Right atrium auricular region (tissue), 2 donors: ENCODE measurements at regions not wholly inside any gene's neighbourhood (a gene's known extent, or its start where the extent isn't known, plus 50 kb on each side); places are given as distances from the start of the nearest gene placed in this dataset.

ENCODE experiments used
- DNase-seq: peaks from one replicate; pipeline ENCODE4 v3.0.0-alpha.2; 2019; ENCODE audit warnings: low spot score
- H3K27ac ChIP-seq, 2 donors: fragments of 200-600 bp; sonication (generic); 1 replicate in 1 of 2; 2 replicates in 1 of 2; pipeline ENCODE4 v1.5.1; 2016 to 2019
- H3K27me3 ChIP-seq, 2 donors: fragments of 200-600 bp; sonication (generic); one replicate each; pipeline versions ENCODE4 v1.5.1 to v1.6.0; 2017 to 2019
- H3K36me3 ChIP-seq: fragments of 200-600 bp; sonication (generic); one replicate; pipeline ENCODE4 v1.5.1; 2016
- H3K4me1 ChIP-seq, 2 donors: fragments of 200-600 bp; sonication (generic); one replicate each; pipeline versions ENCODE4 v1.5.1 to v1.6.0; 2017 to 2019
- H3K4me3 ChIP-seq, 2 donors: fragments of 200-600 bp; sonication (generic); 1 replicate in 1 of 2; 2 replicates in 1 of 2; pipeline ENCODE4 v1.5.1; 2017 to 2019; ENCODE audit warnings: mild to moderate bottlenecking in 1 of 2, moderate library complexity in 1 of 2
- H3K9me3 ChIP-seq, 2 donors: fragments of 200-600 bp; sonication (generic); one replicate each; pipeline ENCODE4 v1.5.1; 2019
- CTCF ChIP-seq, 2 donors: fragments of 200-600 bp; sonication (generic); IDR thresholded peaks; one replicate each; pipeline ENCODE4 v1.5.1; 2019; ENCODE audit warnings: antibody characterized with exemption in 2 of 2

GRCh38 chr9:11868795-11869194 is 824.4 kb upstream of the TYRP1 start:
- H3K9me3 ChIP-seq, result no peaks in the 10 kb centered on the region
- no peaks in the 10 kb centered on the region for H3K27me3 ChIP-seq
- H3K27ac ChIP-seq, result no peak overlapping the region
- DNase-seq, result no peak
- H3K36me3 ChIP-seq, result no peaks in the 10 kb centered on the region
- no peak overlapping the region for H3K4me3 ChIP-seq
- no peak for TF ChIP-seq CTCF (IDR thresholded peaks at IDR 0.05)
- no peaks in the 10 kb centered on the region for H3K4me1 ChIP-seq

GRCh38 chr9:11871852-11872251 is 821.3 kb upstream of the TYRP1 start:
- Histone ChIP-seq H3K27ac (no peak overlapping the region), H3K27me3 (no peaks in the 10 kb centered on the region), H3K36me3 (no peaks in the 10 kb centered on the region), H3K9me3 (no peaks in the 10 kb centered on the region), H3K4me1 (no peaks in the 10 kb centered on the region), H3K4me3 (no peak overlapping the region)
- DNase-seq, result no peak
- TF ChIP-seq CTCF (IDR thresholded peaks at IDR 0.05), result no peak

DNA sequence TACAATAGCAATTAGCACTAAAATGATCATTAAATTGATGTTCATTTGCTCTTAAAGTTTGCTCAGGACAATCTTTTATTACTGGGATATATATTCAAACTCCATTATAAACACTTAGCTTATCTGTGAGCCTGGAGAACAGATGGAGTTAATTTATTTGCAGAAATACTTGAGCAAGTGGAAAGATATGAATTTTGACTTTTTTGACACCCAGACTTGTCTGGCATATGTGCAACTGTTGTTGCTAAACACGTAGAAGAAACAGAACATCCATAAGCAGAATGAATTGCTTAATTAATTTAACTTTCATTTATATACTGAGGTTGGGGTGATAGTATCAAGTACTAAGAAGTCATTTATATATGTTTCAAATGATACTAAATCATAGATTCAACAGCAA is 820.7 kb upstream of the TYRP1 start:
- no peaks in the 10 kb centered on the region for H3K36me3 ChIP-seq
- no peaks in the 10 kb centered on the region for H3K4me1 ChIP-seq
- no peak overlapping the region for H3K27ac ChIP-seq
- H3K9me3 ChIP-seq, result no peaks in the 10 kb centered on the region
- no peaks in the 10 kb centered on the region for H3K27me3 ChIP-seq
- no peak for TF ChIP-seq CTCF (IDR thresholded peaks at IDR 0.05)
- H3K4me3 ChIP-seq, result no peak overlapping the region
- no peak for DNase-seq

DNA sequence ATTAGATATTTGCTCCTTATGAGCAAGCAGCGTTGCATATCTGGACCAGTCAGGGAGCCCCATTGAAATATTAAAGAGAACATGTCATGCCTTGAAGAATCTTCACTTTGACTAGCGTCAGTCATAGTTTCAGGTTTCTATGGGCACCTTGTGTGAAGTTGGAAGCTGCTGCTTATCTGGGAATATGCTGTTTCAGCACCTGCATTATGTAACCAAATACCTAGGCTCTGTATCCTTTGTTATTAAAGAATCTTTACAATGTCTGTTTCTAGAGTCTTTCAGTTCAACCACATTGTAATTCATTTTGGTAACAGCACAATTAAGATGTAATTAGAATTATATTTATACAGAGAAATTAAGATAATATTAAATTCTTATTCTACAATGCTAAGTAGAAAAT is 818.8 kb upstream of the TYRP1 start:
- Histone ChIP-seq H3K4me1 (no peaks in the 10 kb centered on the region), H3K4me3 (no peak overlapping the region), H3K27me3 (no peaks in the 10 kb centered on the region), H3K36me3 (no peaks in the 10 kb centered on the region), H3K27ac (no peak overlapping the region), H3K9me3 (no peaks in the 10 kb centered on the region)
- TF ChIP-seq CTCF (IDR thresholded peaks at IDR 0.05), result no peak
- no peak for DNase-seq

DNA sequence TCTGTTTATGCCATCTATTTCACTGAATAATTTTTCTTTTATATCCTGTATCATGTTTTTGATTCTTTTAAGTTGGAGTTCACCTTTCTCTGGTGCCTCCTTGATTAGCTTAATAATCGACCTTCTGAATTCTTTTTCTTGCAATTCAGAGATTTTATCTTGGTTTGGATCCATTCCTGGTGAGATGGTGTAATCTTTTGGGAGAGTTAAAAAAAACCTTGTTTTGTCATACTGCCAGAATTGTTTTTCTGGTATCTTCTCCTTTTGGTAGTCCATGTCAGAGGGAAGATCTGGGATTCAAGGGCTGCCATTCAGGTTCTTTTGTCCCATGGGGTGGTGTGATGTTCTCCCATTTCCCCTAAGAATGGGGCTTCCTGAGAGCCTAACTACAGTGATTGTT is 800.8 kb upstream of the TYRP1 start:
- no peak overlapping the region for H3K27ac ChIP-seq
- H3K9me3 ChIP-seq, result no peaks in the 10 kb centered on the region
- H3K4me3 ChIP-seq, result no peak overlapping the region
- TF ChIP-seq CTCF (IDR thresholded peaks at IDR 0.05), result no peak
- DNase-seq, result no peak
- no peaks in the 10 kb centered on the region for H3K36me3 ChIP-seq
- no peaks in the 10 kb centered on the region for H3K27me3 ChIP-seq
- H3K4me1 ChIP-seq, result no peaks in the 10 kb centered on the region

- no peak for TF ChIP-seq CTCF (IDR thresholded peaks at IDR 0.05)
- H3K36me3 ChIP-seq, result no peaks in the 10 kb centered on the region
These were observed 799.9 kb upstream of the TYRP1 start for GRCh38 chr9:11893331-11893730.

More at GRCh38 chr9:11893331-11893730, 799.9 kb upstream of the TYRP1 start:
- Histone ChIP-seq H3K9me3 (no peaks in the 10 kb centered on the region), H3K27ac (no peak overlapping the region), H3K4me1 (no peaks in the 10 kb centered on the region), H3K4me3 (no peak overlapping the region), H3K27me3 (no peaks in the 10 kb centered on the region)
- DNase-seq, result no peak
